ENCODE measurements at regions not wholly inside any gene's neighbourhood (a gene's known extent, or its start where the extent isn't known, plus 50 kb on each side); places are given as distances from the start of the nearest gene placed in this dataset.

GRCh38 chr6:158868890-158869825, 50.0 kb upstream of the EZR start:
- TF ChIP-seq POLR2A (IDR thresholded peaks at IDR 0.05) (no peak), EP300 (IDR thresholded peaks at IDR 0.05) (no peak), CTCF (IDR thresholded peaks at IDR 0.05) (no peak)
- intact Hi-C loops (cut with DNase I): no loop called here
- peak overlapping the region in 1 of 2 donors; percentile 75 for H3K27ac ChIP-seq
- no peaks in the 10 kb centered on the region for H3K36me3 ChIP-seq
- peak overlapping the region; percentile 40 for H3K4me3 ChIP-seq
- H3K9me3 ChIP-seq: no peaks in the 10 kb centered on the region
- 7 to 11% (median 11%) methylated on average over 37 to 45 of the region's 45 CpGs for WGBS, 3 donors
- H3K4me1 ChIP-seq (ENCODE audit: insufficient read depth): peaks cover 1% of the 10 kb centered on the region
- no peaks in the 10 kb centered on the region for H3K27me3 ChIP-seq
- peak in 4 of 5 donors; percentile 87 to 93 (median 89) for DNase-seq

Measured in ovary (tissue), 7 donors.